HUES48 (cell line): ENCODE measurements at regions not wholly inside any gene's neighbourhood (a gene's known extent, or its start where the extent isn't known, plus 50 kb on each side); places are given as distances from the start of the nearest gene placed in this dataset.

ENCODE experiments used
- H3K27ac ChIP-seq: one replicate; pipeline ENCODE4 v1.7.0; 2013; ENCODE audit warnings: low read depth, low read length, inconsistent platforms
- H3K27me3 ChIP-seq: 2 replicates; pipeline ENCODE4 v1.6.1; 2013; ENCODE audit warnings: mild to moderate bottlenecking, low read length; ENCODE audit not compliant: control insufficient read depth, insufficient read depth
- H3K36me3 ChIP-seq: 2 replicates; pipeline ENCODE4 v1.6.1; 2013; ENCODE audit warnings: low read length; ENCODE audit not compliant: control insufficient read depth, insufficient read depth
- H3K4me1 ChIP-seq: 2 replicates; pipeline ENCODE4 v1.6.1; 2013; ENCODE audit warnings: mild to moderate bottlenecking, low read length; ENCODE audit not compliant: control insufficient read depth, insufficient read depth
- H3K4me3 ChIP-seq: 2 replicates; pipeline ENCODE4 v1.5.1; 2013; ENCODE audit warnings: mild to moderate bottlenecking, low read depth, low read length
- H3K9ac ChIP-seq: 2 replicates; pipeline ENCODE4 v1.6.1; 2013; ENCODE audit warnings: mild to moderate bottlenecking, low read depth, low read length, moderate library complexity
- H3K9me3 ChIP-seq: 2 replicates; pipeline ENCODE4 v1.6.1; 2013; ENCODE audit warnings: low read length; ENCODE audit not compliant: control insufficient read depth, insufficient read depth

DNA sequence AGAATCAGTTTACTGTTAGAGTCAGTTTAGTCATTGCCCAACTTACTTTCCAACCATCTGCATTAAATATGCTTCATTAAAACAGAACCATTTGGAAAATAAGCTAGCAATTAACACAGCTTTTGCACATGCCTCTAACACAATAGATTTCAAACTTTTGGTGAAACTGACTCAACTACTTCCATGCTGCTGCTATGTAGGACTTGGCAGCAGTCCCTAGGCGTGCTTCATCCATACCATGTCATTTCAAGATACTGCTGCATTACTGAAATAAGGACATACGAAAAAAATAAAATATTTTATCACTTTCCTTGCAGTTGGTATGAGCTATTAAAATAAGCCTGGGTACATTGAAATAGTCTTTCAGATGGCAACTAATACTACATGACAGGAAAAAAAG lies 65.5 kb upstream of the SOX6 start:
- Histone ChIP-seq H3K9me3 (no peaks in the 10 kb centered on the region), H3K4me1 (no peaks in the 10 kb centered on the region), H3K36me3 (no peaks in the 10 kb centered on the region), H3K4me3 (no peak overlapping the region), H3K27me3 (no peaks in the 10 kb centered on the region; the same call in 1 of the 2 replicates), H3K27ac (no peak overlapping the region), H3K9ac (no peak overlapping the region)

DNA sequence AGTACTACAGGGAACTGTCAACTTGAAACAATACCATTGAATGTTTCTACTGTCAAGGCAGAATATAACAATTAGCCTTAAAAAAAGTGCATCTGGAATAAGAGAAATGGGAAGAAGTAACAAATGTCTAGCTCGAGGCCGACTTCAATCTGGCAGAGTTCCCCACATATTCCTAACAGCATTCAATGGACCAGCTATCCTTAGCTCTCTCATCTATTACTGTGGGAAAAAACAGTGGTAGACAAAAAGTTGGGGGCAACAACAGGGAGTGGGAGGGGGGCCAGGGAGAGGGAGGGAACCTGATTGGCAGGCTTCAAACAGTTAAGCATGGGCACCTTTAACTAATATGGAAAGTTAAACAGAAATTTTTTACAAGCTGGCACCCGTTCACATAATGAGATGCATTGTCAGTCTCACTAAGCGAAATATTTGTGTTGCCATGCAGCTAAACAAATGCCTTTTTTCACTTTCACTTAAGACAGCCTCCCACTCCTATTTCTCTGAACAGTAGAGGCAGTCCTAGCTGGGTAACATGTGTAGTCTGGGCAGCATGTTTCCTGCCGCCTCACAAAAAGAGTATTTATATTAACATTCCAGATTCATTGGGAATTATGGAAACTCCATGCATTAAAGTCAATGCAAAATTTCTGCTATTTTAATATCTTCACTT lies 62.2 kb upstream of the SOX6 start:
- no peaks in the 10 kb centered on the region for H3K4me1 ChIP-seq

DNA sequence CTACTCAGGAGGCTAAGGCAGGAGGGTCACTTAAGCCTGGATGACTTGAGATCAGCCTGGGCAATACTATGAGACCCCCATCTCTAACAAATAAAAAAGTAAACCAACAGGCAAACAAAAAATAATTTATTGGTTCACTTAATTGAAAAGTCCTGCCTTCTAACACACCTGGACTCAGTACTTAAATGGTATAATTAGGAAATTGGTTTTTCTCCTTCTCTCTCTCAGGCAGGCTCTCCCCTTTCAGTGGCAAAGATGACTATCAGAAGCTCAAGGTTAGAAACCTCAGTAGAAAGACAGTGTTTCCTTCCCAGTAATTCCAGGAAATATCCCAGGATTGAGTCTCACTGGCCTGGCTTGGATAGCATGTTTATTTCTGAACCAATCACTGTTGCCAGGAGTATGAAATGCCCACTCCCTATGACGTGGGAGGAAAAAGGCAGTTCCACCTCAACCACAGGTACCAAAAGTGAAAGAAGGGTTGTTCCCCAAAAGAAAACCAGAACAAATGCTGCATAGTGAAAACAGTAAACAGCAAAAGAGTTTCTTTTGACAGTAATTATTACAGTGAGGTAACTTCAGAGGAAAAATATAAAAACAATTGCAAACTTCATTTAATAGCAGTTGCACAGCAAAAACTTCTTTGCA lies 56.3 kb upstream of the SOX6 start:
- H3K9ac ChIP-seq, result no peak overlapping the region
- H3K4me1 ChIP-seq, result no peaks in the 10 kb centered on the region
- H3K27me3 ChIP-seq, result peaks cover 36% of the 10 kb centered on the region
- no peak overlapping the region for H3K27ac ChIP-seq
- H3K36me3 ChIP-seq, result no peaks in the 10 kb centered on the region
- no peaks in the 10 kb centered on the region for H3K9me3 ChIP-seq
- H3K4me3 ChIP-seq, result no peak overlapping the region

More for the DNA sequence above, 62.2 kb upstream of the SOX6 start:
- no peak overlapping the region for H3K4me3 ChIP-seq
- no peak overlapping the region for H3K27ac ChIP-seq
- no peaks in the 10 kb centered on the region for H3K9me3 ChIP-seq
- H3K27me3 ChIP-seq, result no peaks in the 10 kb centered on the region; the same call in 1 of the 2 replicates
- no peak overlapping the region for H3K9ac ChIP-seq
- no peaks in the 10 kb centered on the region for H3K36me3 ChIP-seq

DNA sequence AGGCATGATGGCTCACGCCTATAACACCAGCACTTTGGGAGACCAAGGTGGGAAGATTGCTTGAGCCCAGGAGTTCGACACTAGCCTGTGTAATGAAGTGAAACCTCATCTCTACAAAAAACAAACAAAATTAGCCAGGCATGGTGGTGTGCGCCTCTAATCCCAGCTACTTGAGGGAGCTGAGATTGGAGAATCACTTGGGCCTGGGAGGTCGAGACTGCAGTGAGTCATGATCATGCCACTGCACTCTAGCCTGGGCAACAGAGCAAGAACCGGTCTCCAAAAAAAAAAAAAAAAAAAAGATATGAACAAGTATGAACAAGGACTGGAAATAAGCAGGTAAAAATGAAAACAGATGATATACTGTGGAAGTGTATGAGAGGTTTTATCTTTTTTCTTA lies 54.1 kb upstream of the SOX6 start:
- no peak overlapping the region for H3K4me3 ChIP-seq
- no peaks in the 10 kb centered on the region for H3K36me3 ChIP-seq
- no peak overlapping the region for H3K9ac ChIP-seq
- peaks cover 57% of the 10 kb centered on the region for H3K27me3 ChIP-seq
- H3K9me3 ChIP-seq, result no peaks in the 10 kb centered on the region
- H3K27ac ChIP-seq, result no peak overlapping the region
- peaks cover 4% of the 10 kb centered on the region; the same call in 1 of the 2 replicates for H3K4me1 ChIP-seq

DNA sequence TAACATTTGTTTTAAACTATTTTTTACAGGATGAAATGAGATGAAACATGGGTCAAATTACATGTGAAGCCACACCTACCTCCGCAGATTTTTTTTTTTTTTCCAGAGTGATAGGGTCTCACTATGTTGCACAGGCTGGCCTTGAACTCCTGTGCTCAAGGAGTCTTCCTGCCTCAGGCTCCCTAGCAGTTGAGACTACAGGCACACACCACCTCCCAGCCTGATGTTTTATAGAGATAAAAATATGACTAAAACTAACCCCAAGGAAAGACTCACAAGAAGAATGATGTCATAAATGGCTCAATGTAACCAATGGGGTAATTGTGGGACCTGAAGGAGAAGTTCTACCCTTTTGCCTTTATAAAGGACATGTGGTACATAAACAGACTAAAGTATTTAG lies 52.3 kb upstream of the SOX6 start:
- no peak overlapping the region for H3K9ac ChIP-seq
- no peaks in the 10 kb centered on the region for H3K9me3 ChIP-seq
- H3K4me1 ChIP-seq, result peaks cover 21% of the 10 kb centered on the region; the same call in 1 of the 2 replicates
- no peak overlapping the region for H3K27ac ChIP-seq
- no peaks in the 10 kb centered on the region for H3K36me3 ChIP-seq
- H3K4me3 ChIP-seq, result no peak overlapping the region
- peaks cover 76% of the 10 kb centered on the region for H3K27me3 ChIP-seq

DNA sequence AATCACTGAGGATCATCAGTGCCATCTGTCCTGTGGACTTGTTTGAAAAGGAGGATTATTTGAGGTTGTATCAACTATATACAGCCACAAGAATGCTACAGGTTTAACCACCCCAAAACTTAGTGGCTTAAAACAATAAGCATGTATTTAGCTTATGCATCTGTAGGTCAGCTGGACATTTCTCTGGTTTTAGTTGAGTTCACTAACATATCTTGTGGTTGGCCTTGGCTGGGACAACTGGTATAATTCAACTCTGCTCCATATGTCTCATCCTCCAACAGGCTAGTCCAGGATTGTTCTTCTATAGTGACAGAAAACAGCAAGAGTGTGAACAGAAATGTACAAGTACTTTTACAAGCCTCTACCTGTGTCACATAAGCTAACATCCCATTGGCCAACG lies 49.9 kb upstream of the SOX6 start:
- Histone ChIP-seq H3K4me1 (peaks cover 35% of the 10 kb centered on the region), H3K4me3 (no peak overlapping the region), H3K27ac (no peak overlapping the region), H3K9ac (no peak overlapping the region), H3K9me3 (no peaks in the 10 kb centered on the region), H3K36me3 (no peaks in the 10 kb centered on the region), H3K27me3 (peaks cover 92% of the 10 kb centered on the region)
